IMR-90 (cell line): ENCODE measurements at regions not wholly inside any gene's neighbourhood (a gene's known extent, or its start where the extent isn't known, plus 50 kb on each side); places are given as distances from the start of the nearest gene placed in this dataset.

Source experiments
- CTCF ChIP-seq: conservative IDR thresholded peaks from 2 replicates; pipeline ENCODE4 v1.5.1; 2012; ENCODE audit warnings: mild to moderate bottlenecking, low read depth, low read length, improper control_type of control experiment
- FOS ChIP-seq: fragments of 150-350 bp; IDR thresholded peaks from 2 replicates; pipeline ENCODE4 v1.6.1; 2016; ENCODE audit warnings: low read depth, low read length
- POLR2A ChIP-seq: IDR thresholded peaks from 2 replicates; pipeline ENCODE4 v1.6.1; 2012; ENCODE audit warnings: mild to moderate bottlenecking, low read depth, low read length
- RFX5 ChIP-seq: IDR thresholded peaks from 2 replicates; pipeline ENCODE4 v1.8.0; 2012; ENCODE audit warnings: low read depth, mild to moderate bottlenecking, low read length, moderate library complexity

- TF ChIP-seq FOS: no peak
- no peak for TF ChIP-seq POLR2A
- TF ChIP-seq CTCF: no peak
- TF ChIP-seq RFX5: no peak
Observed at GRCh38 chr16:17839907-17840306, 369.1 kb upstream of the XYLT1 start.
